HFF-Myc (cell line): ENCODE measurements at regions not wholly inside any gene's neighbourhood (a gene's known extent, or its start where the extent isn't known, plus 50 kb on each side); places are given as distances from the start of the nearest gene placed in this dataset.
"Not testable (repeated sequence)": the region's sequence is repeated elsewhere in the genome, so short reads cannot be mapped to it uniquely, and the experiment has no call there.

Source experiments
- DNase-seq: peaks from one replicate; pipeline ENCODE4 v3.0.0-alpha.2; 2011; ENCODE audit warnings: low read depth; ENCODE audit errors: extremely low read depth
- H3K4me3 ChIP-seq: replicated peaks from 2 replicates; pipeline ENCODE4 v1.5.1; 2011; ENCODE audit warnings: low read depth, mild to moderate bottlenecking, control low read depth, low read length
- CTCF ChIP-seq: IDR thresholded peaks from 2 replicates; pipeline ENCODE4 v1.5.1; 2012; ENCODE audit warnings: mild to moderate bottlenecking, low read depth, low read length, control low read depth; ENCODE audit errors: missing control alignments

DNA sequence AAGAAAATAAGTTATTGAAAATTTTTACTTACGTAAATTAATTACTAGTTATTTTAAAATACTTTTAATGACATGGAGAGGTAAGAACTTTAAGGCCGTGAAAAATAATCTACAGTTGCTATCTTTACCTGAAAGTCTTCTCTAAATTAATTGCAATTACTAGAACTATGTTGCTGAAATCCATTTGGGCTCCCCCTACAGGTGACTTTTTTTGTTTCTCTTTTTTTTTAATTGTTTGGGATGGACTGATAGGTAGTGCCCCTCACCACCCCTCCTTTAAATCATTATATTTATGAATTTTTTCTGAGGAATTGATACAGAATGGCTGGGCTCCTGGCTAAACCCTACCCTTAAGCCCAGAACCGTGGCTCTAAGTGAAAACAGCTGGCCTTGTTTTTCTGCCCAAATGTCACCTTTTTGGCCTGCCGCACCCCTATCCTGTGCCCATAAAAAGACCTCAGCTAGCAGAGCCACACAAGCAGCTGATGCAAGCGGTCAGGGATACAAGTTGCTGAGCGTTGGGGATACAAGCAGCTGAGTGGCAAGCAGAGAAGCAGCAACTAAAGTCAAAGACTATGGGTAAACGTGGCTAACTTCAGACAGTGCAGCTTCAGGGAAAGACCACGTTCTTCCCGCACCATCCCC lies 315.2 kb upstream of the ACO1 start:
- no peak for DNase-seq
- TF ChIP-seq CTCF: no peak
- no peak overlapping the region for H3K4me3 ChIP-seq

- H3K4me3 ChIP-seq: no peak overlapping the region
- no peak for TF ChIP-seq CTCF
- no peak for DNase-seq
These were observed 314.5 kb upstream of the ACO1 start for GRCh38 chr9:32069969-32070368.

GRCh38 chr9:32072570-32072969 lies 311.9 kb upstream of the ACO1 start:
- TF ChIP-seq CTCF: no peak
- H3K4me3 ChIP-seq: no peak overlapping the region
- DNase-seq: no peak

DNA sequence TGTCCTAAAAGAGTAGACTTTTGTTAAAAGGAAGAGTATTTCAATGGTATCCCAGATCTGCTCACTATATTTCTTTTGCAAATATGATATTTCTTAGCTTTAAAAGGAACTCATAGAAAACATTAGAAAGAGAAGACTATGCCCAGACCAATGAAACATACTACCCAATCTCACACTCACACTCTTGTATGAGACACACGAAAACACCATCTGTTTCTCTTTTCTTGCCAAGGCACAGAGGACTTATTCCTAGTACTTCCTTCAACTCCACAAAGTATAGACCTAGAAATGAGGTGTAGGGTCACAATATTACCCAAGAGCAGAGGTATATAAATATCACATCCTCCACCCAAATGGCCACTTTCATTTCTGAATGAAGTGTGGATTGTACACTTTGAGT lies 292.4 kb upstream of the ACO1 start:
- DNase-seq: no peak
- TF ChIP-seq CTCF: no peak
- H3K4me3 ChIP-seq: no peak overlapping the region

DNA sequence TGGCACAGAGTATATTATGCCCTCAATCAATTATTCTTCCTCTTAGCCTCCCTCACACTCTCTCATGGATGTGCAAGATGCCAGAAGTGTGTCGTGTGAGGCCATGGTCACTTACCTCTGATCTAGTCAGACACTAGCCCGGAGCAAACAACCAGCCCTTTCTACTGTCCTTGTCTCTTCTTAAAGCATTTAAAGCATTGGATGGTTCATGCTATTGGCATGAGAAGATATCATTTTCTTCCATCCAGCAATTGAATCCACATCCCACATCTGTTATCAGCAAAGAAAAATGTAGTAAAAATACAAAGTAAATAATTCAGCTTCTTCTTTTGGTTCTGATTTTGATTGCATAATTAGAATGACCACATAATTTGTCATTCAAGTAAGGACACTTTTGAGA lies 267.2 kb upstream of the ACO1 start:
- TF ChIP-seq CTCF: no peak
- DNase-seq: no peak
- H3K4me3 ChIP-seq: no peak overlapping the region

GRCh38 chr9:32128546-32128945 lies 255.9 kb upstream of the ACO1 start:
- no peak for DNase-seq
- TF ChIP-seq CTCF: no peak
- H3K4me3 ChIP-seq: no peak overlapping the region

DNA sequence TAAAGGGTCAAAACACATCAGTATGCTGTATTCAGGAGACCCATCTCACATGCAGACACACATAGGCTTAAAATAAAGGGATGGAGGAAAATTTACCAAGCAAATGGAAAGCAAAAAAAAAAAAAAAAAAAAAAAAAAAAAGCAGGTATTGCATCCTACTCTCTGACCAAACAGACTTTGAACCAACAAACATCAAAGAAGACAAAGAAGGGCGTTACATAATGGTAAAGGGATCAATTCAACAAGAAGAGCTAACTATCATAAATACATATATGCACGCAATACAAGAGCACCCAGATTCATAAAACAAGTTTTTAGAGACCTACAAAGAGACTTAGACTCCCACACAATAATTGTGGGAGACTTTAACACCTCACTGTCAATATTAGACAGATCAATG lies 253.7 kb upstream of the ACO1 start:
- not testable (repeated sequence) for H3K4me3 ChIP-seq, DNase-seq
